Loucy (cell line): ENCODE measurements at regions not wholly inside any gene's neighbourhood (a gene's known extent, or its start where the extent isn't known, plus 50 kb on each side); places are given as distances from the start of the nearest gene placed in this dataset.
"Not testable (repeated sequence)": the region's sequence is repeated elsewhere in the genome, so short reads cannot be mapped to it uniquely, and the experiment has no call there.

Experiments used
- EZH2phosphoT487 ChIP-seq: fragments of 200-600 bp; IDR thresholded peaks from 2 replicates; pipeline ENCODE4 v1.6.1; 2018; ENCODE audit warnings: antibody characterized with exemption, mild to moderate bottlenecking, moderate library complexity, borderline replicate concordance
- TF ChIP-seq, protein P1 (sequence below): fragments of 200-600 bp; sonication (generic); conservative IDR thresholded peaks from 2 replicates; pipeline ENCODE4 v1.5.1; 2014; ENCODE audit warnings: mild to moderate bottlenecking, antibody characterized with exemption, low read length

- not testable (repeated sequence) for TF ChIP-seq EZH2phosphoT487
- TF ChIP-seq, protein P1, sequence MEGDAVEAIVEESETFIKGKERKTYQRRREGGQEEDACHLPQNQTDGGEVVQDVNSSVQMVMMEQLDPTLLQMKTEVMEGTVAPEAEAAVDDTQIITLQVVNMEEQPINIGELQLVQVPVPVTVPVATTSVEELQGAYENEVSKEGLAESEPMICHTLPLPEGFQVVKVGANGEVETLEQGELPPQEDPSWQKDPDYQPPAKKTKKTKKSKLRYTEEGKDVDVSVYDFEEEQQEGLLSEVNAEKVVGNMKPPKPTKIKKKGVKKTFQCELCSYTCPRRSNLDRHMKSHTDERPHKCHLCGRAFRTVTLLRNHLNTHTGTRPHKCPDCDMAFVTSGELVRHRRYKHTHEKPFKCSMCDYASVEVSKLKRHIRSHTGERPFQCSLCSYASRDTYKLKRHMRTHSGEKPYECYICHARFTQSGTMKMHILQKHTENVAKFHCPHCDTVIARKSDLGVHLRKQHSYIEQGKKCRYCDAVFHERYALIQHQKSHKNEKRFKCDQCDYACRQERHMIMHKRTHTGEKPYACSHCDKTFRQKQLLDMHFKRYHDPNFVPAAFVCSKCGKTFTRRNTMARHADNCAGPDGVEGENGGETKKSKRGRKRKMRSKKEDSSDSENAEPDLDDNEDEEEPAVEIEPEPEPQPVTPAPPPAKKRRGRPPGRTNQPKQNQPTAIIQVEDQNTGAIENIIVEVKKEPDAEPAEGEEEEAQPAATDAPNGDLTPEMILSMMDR = not testable (repeated sequence)
Observed at GRCh38 chr3:34169636-34170035, 371.2 kb downstream of the PDCD6IP start.
